Panc1 (cell line): ENCODE measurements at regions not wholly inside any gene's neighbourhood (a gene's known extent, or its start where the extent isn't known, plus 50 kb on each side); places are given as distances from the start of the nearest gene placed in this dataset.

Experiments
- ATAC-seq: fragments of 200-7000 bp; cut with Tn5 transposase; 2 replicates; pipeline ENCODE4 v1.9.1; 2020; ENCODE audit warnings: mild to moderate bottlenecking, moderate library complexity
- BruUV-seq: library from RNA; stranded (reverse); fragments of 400-500 nt; replicated peaks from 2 replicates; lab custom pipeline; 2021; lab: Mats Ljungman, UMichigan
- CTCF ChIA-PET: fragments of 300-600 bp; sonication (Branson Sonifier 250); formaldehyde crosslinking; loops from one replicate; lab custom pipeline; 2022; ENCODE audit warnings: antibody characterized with exemption; lab: Charles Lee
- POLR2A ChIA-PET: fragments of 300-600 bp; sonication (Branson Sonifier 250); formaldehyde crosslinking; loops from one replicate; lab custom pipeline; 2022; ENCODE audit warnings: antibody characterized with exemption; lab: Charles Lee
- DNase-seq: peaks from one replicate; pipeline ENCODE4 v3.0.0-alpha.2; 2010; ENCODE audit warnings: low read depth, low spot score
- H3K27ac ChIP-seq: 2 replicates; pipeline ENCODE4 v1.5.1; 2011; ENCODE audit warnings: mild to moderate bottlenecking, low read length, inconsistent platforms
- H3K27me3 ChIP-seq: fragments of 200-500 bp; sonication (Bioruptor generic); 2 replicates; pipeline ENCODE4 v1.6.0; 2014; ENCODE audit warnings: low read length, inconsistent platforms; ENCODE audit not compliant: control insufficient read depth, insufficient read depth
- H3K36me3 ChIP-seq: fragments of 200-500 bp; sonication (Bioruptor generic); 2 replicates; pipeline ENCODE4 v1.5.1; 2014; ENCODE audit warnings: inconsistent platforms, mild to moderate bottlenecking, low read length, moderate library complexity; ENCODE audit not compliant: control insufficient read depth, insufficient read depth
- H3K4me1 ChIP-seq: 2 replicates; pipeline ENCODE4 v1.5.1; 2011; ENCODE audit warnings: inconsistent platforms, mild to moderate bottlenecking, low read length, moderate library complexity; ENCODE audit not compliant: control insufficient read depth, insufficient read depth
- H3K4me3 ChIP-seq, 2 experiments: 2 replicates each; pipeline ENCODE4 v1.5.1; 2011 to 2012; ENCODE audit warnings: low read depth in 2 of 2, low read length in 2 of 2, mild to moderate bottlenecking in 2 of 2, inconsistent platforms in 1 of 2, moderate library complexity in 1 of 2
- H3K9me3 ChIP-seq: fragments of 200-500 bp; sonication (Bioruptor generic); 2 replicates; pipeline ENCODE4 v1.5.1; 2014; ENCODE audit warnings: low read depth, mild to moderate bottlenecking, inconsistent platforms, low read length, moderate library complexity; ENCODE audit not compliant: control insufficient read depth, insufficient read depth
- CTCF ChIP-seq: fragments of 450-650 bp; IDR thresholded peaks from 2 replicates; pipeline ENCODE4 v1.5.1; 2017; ENCODE audit warnings: mild to moderate bottlenecking
- POLR2AphosphoS5 ChIP-seq: IDR thresholded peaks from 2 replicates; pipeline ENCODE4 v1.6.1; 2012; ENCODE audit warnings: mild to moderate bottlenecking, low read depth, low read length, moderate library complexity
- REST ChIP-seq, 2 experiments: IDR thresholded peaks; 2 replicates each; pipeline ENCODE4 v1.6.1; 2011 to 2012; ENCODE audit warnings: low read depth in 2 of 2, control low read depth in 1 of 2, low read length in 1 of 2, mild to moderate bottlenecking in 1 of 2, moderate library complexity in 1 of 2; ENCODE audit not compliant: insufficient read depth in 1 of 2
- SIN3A ChIP-seq: IDR thresholded peaks from 2 replicates; pipeline ENCODE4 v1.6.1; 2012; ENCODE audit warnings: low read depth, mild to moderate bottlenecking, low read length, moderate library complexity, borderline replicate concordance; ENCODE audit not compliant: insufficient read depth
- TCF7L2 ChIP-seq: IDR thresholded peaks from 2 replicates; pipeline ENCODE4 v1.6.1; 2011; ENCODE audit warnings: mild to moderate bottlenecking, low read depth, low read length, inconsistent platforms
- in situ Hi-C: cut with HindIII; loops from 2 replicates; pipeline ENCODE4 v1.10.0; 2016; ENCODE audit warnings: low sequenced_read_pairs, low pct_unique_long_range_greater_than_20kb
- intact Hi-C: fragments of 100-400 bp; cut with micrococcal nuclease; formaldehyde crosslinking; loops from one replicate; pipeline ENCODE4 v1.10.0; 2022; ENCODE audit not compliant: unreplicated experiment

GRCh38 chr12:63056649-63057048, 94.4 kb downstream of the AVPR1A start:
- Histone ChIP-seq H3K27me3 (peaks cover 4% of the 10 kb centered on the region), H3K4me3 (no peak overlapping the region), H3K27ac (no peak overlapping the region), H3K36me3 (no peaks in the 10 kb centered on the region), H3K9me3 (no peaks in the 10 kb centered on the region), H3K4me1 (no peaks in the 10 kb centered on the region)
- CTCF ChIA-PET = no interaction called here
- in situ Hi-C loops (no loop called here), intact Hi-C loops (no loop called here)
- DNase-seq (no peak), ATAC-seq (no peak)
- POLR2A ChIA-PET = no interaction called here
- no TSS peak for BruUV-seq
- no peak for TF ChIP-seq POLR2AphosphoS5
- TF ChIP-seq SIN3A = no peak
- TF ChIP-seq CTCF = no peak
- TF ChIP-seq TCF7L2 = no peak
- TF ChIP-seq REST (IDR thresholded peaks at IDR 0.05; ENCODE audit: insufficient read depth in 1 of 2, low read depth in 2 of 2, low read length in 1 of 2) = no peak

- Histone ChIP-seq H3K36me3 (no peaks in the 10 kb centered on the region), H3K27ac (no peak overlapping the region), H3K4me1 (no peaks in the 10 kb centered on the region), H3K9me3 (no peaks in the 10 kb centered on the region), H3K27me3 (no peaks in the 10 kb centered on the region), H3K4me3 (no peak overlapping the region)
- CTCF ChIA-PET = no interaction called here
- no peak for DNase-seq
- BruUV-seq = no TSS peak
- no peak for ATAC-seq
- in situ Hi-C loops = no loop called here
- TF ChIP-seq POLR2AphosphoS5 = no peak
- TF ChIP-seq TCF7L2 = no peak
- no peak for TF ChIP-seq REST (IDR thresholded peaks at IDR 0.05; ENCODE audit: insufficient read depth in 1 of 2, low read depth in 2 of 2, low read length in 1 of 2)
- TF ChIP-seq SIN3A = no peak
- no peak for TF ChIP-seq CTCF
- POLR2A ChIA-PET = no interaction called here
- intact Hi-C loops = no loop called here
Observed at GRCh38 chr12:63052696-63053095, 98.3 kb downstream of the AVPR1A start.
